ENCODE measurements at regions not wholly inside any gene's neighbourhood (a gene's known extent, or its start where the extent isn't known, plus 50 kb on each side); places are given as distances from the start of the nearest gene placed in this dataset.
"Not testable (repeated sequence)": the region's sequence is repeated elsewhere in the genome, so short reads cannot be mapped to it uniquely, and the experiment has no call there.

- not testable (repeated sequence) for DNase-seq
Observed at GRCh38 chr14:53242898-53243297, 89.8 kb upstream of the DDHD1 start.

- no peak for DNase-seq
Observed at GRCh38 chr14:53237488-53237887, 84.4 kb upstream of the DDHD1 start.

- DNase-seq, result no peak
Observed at GRCh38 chr14:53236708-53237107, 83.6 kb upstream of the DDHD1 start.

DNA sequence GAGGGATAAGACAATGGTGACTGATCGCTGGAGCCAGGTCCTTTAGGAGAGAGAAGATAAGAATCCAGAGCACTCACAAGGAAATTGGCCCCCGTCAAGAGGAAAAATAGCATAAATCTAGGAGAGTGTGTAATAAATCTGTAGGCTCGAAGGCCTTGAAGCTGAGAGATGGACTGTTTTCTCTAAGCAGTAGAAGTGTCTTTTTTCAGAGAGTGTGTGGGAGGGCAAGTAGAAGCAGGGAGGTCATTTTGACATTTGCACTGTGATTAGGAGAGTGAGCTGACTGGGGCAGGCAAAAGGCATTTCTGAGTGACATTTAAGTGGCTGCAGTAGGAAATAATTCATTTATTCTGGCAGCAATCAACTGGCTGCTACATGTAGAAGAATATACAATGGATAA lies 78.0 kb upstream of the DDHD1 start:
- no peak for DNase-seq

DNA sequence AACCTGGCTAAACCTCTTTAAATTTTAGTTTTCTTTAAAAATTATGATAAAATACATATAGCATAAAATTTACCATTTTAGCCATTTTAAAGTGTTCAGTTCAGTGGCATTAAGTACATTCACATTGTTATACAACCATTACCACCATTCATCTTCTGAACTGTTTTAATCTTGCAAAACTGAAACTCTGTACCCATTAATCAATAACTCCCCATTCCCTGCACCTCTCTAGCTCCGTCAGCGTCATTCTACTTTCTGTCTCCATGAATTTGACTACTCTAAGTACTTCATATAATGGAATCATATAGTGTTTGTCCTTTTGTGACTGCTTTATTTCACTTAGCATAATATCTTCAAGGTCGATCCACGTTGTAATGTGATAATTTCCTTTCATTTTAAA lies 75.8 kb upstream of the DDHD1 start:
- DNase-seq, result no peak

DNA sequence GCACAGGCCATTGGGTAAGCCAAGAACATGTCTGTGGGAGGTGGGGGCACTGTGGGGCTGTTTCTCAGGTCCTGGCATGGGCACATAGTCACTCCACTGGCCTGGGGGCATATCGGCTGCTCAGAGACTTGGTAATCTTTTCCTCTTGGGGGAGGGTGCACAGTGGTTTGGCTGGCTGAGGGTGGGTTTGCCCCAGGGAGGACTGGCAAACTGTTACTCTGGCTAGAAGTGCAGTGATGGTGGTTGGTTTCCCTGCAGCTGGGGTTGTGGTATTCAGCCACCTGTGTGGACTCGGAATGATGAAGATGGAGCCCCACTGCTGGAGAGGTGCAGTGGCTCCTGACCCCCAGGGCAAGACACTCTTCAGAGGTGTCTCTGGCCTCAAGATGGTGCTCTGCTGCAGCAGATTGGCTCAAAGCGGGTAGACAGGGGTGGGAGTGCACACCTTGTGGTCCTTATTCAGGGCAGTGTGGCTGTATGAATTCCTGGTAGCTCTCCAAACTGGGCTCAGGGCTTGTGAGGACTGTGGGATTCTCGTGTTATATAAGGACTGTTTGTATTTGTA lies 74.1 kb upstream of the DDHD1 start:
- no peak for DNase-seq

DNA sequence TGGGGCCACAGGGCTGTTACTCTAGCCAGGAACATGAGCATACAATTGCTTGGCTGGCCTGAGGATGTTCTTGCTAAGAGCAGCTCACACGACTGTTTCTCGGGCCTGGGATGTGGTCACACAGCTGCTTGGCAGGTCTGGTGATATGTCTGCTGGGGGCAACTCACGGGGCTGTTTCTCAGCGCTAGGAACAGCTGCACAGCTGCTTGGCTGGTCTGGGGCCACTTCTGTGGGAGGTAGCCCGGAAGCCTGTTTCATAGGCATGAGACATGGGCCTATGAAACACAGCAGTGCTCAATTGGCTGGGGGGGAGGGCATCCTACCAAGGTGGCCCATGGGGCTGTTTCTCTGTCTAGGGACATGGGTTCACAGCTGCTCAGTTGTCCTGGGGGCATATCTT lies 73.4 kb upstream of the DDHD1 start:
- DNase-seq, result no peak

DNA sequence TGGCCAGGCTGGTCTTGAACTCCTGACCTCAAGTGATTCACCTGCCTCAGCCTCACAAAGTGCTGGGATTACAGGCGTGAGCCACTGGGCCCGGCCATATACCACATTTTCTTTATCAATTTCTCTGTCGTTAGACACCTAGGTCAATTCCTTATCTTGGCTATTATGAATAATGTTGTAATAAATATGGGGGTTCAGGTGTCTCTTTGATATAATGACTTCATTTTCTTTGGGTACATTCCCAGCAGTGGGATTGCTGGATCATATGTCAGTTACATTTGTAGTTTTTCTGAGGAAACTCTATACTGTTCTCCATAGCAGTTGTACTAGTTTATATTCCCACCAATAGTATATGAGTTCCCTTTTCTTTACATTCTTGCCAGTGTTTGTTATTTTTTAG lies 67.8 kb upstream of the DDHD1 start:
- DNase-seq, result no peak

- no peak for DNase-seq
Observed at GRCh38 chr14:53218161-53218560, 65.0 kb upstream of the DDHD1 start.

DNA sequence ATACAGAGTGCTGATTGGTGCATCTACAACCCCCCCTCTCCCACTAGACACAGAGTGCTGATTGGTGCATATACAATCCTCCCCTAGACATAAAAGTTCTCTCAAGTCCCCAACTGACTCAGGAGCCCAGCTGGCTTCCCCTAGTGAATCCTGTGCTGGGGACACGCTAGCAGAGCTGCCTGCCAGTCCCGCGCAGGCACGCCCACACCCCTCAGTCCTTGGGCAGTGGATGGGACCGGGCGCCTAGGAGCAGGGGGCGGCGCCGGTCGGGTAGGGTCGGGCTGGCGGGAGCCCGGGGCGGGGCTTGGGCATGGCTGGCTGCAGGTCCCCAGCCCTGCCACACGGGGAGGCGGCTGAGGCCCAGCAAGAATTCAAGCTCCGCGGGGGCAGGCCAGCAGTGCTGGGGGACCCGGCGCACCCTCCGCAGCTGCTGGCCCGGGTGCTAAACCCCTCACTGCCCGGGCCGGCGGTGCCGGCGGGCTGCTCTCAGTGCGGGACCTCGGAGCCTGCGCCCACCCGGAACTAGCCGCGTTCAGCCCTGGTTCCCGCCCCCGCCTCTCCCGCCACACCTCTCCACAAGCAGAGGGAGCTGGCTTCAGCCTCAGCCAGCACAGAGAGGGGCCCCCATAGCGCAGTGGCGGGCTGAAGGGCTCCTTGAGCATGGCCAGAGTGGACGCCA lies 64.3 kb upstream of the DDHD1 start:
- DNase-seq, result peak; percentile 68

- not testable (repeated sequence) for DNase-seq
Observed at GRCh38 chr14:53216955-53217315, 63.8 kb upstream of the DDHD1 start.

DNA sequence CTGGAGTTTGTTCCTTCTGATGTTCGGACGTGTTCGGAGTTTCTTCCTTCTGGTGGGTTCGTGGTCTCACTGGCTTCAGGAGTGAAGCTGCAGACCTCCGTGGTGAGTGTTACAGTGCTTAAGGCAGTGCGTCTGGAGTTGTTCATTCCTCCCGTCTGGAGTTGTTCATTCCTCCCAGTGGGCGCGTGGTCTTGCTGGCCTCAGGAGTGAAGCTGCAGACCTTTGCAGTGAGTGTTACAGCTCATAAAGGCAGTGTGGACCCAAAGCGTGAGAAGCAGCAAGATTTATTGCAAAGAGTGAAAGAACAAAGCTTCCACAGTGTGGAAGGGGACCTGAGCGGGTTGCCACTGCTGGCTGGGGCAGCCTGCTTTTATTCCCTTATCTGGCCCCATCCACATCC lies 63.4 kb upstream of the DDHD1 start:
- not testable (repeated sequence) for DNase-seq

GRCh38 chr14:53215101-53215500 lies 62.0 kb upstream of the DDHD1 start:
- DNase-seq, result no peak

DNA sequence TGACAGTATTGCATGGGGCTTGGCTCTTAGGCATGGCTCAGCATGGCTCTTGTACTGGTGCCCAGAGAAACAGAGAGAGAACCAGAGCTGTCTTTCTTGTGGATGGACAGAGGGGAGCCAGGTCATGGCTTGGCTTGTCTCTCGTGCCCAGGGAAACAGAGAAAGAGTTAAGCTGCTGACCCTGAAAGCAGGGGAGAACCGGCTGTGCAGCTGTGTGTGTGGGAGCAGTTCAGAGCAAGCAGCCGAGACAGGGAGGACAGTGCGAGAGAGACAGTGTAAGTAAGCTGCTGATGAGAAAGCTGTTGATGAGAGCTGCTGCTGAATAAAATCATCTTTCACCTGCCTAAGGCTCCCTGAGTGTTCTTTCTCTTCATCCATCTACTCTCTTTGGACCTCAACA lies 61.3 kb upstream of the DDHD1 start:
- DNase-seq, result no peak

DNA sequence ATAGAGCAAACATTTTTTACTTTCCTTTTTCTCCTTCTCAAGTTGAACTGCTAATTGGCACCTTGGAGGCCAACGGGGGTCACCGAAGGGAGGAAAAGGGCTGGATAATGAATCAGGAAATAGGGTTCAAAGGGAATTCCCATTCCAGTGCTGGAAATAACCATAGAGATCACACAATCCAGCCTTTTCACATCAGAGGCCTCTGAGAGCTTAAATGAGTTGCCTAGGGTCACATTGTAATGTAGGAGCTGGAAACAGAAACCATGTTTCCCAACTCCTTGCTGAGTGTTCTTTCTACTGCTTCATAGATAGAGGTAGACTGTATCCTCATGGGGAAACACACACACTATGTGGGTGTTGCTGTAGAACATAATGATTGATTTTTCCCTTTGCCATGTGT lies 60.6 kb upstream of the DDHD1 start:
- no peak for DNase-seq

- no peak for DNase-seq
Observed at GRCh38 chr14:53209370-53209769, 56.2 kb upstream of the DDHD1 start.
